GM23248 (cell line): ENCODE measurements at regions not wholly inside any gene's neighbourhood (a gene's known extent, or its start where the extent isn't known, plus 50 kb on each side); places are given as distances from the start of the nearest gene placed in this dataset.

Experiments
- EZH2 ChIP-seq: fragments of 200-600 bp; sonication (generic); IDR thresholded peaks from 2 replicates; pipeline ENCODE4 v1.6.1; 2018; ENCODE audit warnings: antibody characterized with exemption, mild to moderate bottlenecking; ENCODE audit not compliant: insufficient read depth, poor library complexity, severe bottlenecking
- EZH2phosphoT487 ChIP-seq: fragments of 200-600 bp; sonication (generic); IDR thresholded peaks from 2 replicates; pipeline ENCODE4 v1.6.1; 2018; ENCODE audit warnings: antibody characterized with exemption, moderate library complexity, mild to moderate bottlenecking, low read depth; ENCODE audit not compliant: insufficient read depth

DNA sequence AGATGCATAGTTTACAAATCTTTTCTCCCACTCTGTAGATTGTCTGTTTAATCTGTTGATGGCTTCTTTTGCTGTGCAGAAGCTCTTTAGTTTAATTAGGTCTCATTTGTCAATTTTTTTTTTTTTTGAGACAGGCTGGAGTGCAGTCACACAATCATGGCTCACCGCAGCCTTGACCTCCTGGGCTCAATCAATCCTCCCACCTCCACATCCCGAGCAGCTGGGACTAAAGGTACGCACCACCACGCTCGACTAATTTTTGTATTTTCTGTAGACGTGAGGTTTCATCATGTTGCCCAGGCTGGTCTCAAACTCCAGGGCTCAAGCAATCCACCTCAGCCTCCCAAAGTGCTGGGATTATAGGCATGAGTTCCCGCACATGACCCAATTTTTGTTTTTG, 1655.8 kb downstream of the REEP3 start:
- TF ChIP-seq EZH2 = no peak
- no peak for TF ChIP-seq EZH2phosphoT487
